ENCODE measurements at regions not wholly inside any gene's neighbourhood (a gene's known extent, or its start where the extent isn't known, plus 50 kb on each side); places are given as distances from the start of the nearest gene placed in this dataset.
"Not testable (repeated sequence)": the region's sequence is repeated elsewhere in the genome, so short reads cannot be mapped to it uniquely, and the experiment has no call there.

- DNase-seq: no peak
Observed at GRCh38 chr13:22871231-22871630, 309.5 kb upstream of the SGCG start.

- no peak for DNase-seq
Observed at GRCh38 chr13:22874839-22875238, 305.9 kb upstream of the SGCG start.

- no peak for DNase-seq
Observed at GRCh38 chr13:22877421-22877820, 303.4 kb upstream of the SGCG start.

- no peak for DNase-seq
Observed at GRCh38 chr13:22880741-22881720, 299.7 kb upstream of the SGCG start.

- not testable (repeated sequence) for DNase-seq
Observed at GRCh38 chr13:22881721-22882608, 298.8 kb upstream of the SGCG start.

- DNase-seq: no peak
Observed at GRCh38 chr13:22883262-22883840, 297.4 kb upstream of the SGCG start.

- no peak for DNase-seq
Observed at GRCh38 chr13:22883956-22884355, 296.8 kb upstream of the SGCG start.

GRCh38 chr13:22886061-22886460 is 294.7 kb upstream of the SGCG start:
- DNase-seq: not testable (repeated sequence)

GRCh38 chr13:22889376-22889775 is 291.4 kb upstream of the SGCG start:
- DNase-seq: not testable (repeated sequence)

- no peak for DNase-seq
Observed at GRCh38 chr13:22893204-22893603, 287.6 kb upstream of the SGCG start.

- no peak for DNase-seq
Observed at GRCh38 chr13:22893777-22894176, 287.0 kb upstream of the SGCG start.

GRCh38 chr13:22897571-22898314 is 283.0 kb upstream of the SGCG start:
- DNase-seq: no peak

GRCh38 chr13:22900416-22900951 is 280.3 kb upstream of the SGCG start:
- not testable (repeated sequence) for DNase-seq

GRCh38 chr13:22903301-22903700 is 277.5 kb upstream of the SGCG start:
- DNase-seq: no peak

GRCh38 chr13:22903925-22904324 is 276.9 kb upstream of the SGCG start:
- DNase-seq: no peak

GRCh38 chr13:22915442-22916082 is 265.2 kb upstream of the SGCG start:
- no peak for DNase-seq

GRCh38 chr13:22916276-22916675 is 264.5 kb upstream of the SGCG start:
- not testable (repeated sequence) for DNase-seq

GRCh38 chr13:22925881-22926747 is 254.7 kb upstream of the SGCG start:
- no peak for DNase-seq

GRCh38 chr13:22926748-22927400 is 253.9 kb upstream of the SGCG start:
- no peak for DNase-seq

GRCh38 chr13:22927845-22928244 is 252.9 kb upstream of the SGCG start:
- DNase-seq: not testable (repeated sequence)
